ENCODE measurements at regions not wholly inside any gene's neighbourhood (a gene's known extent, or its start where the extent isn't known, plus 50 kb on each side); places are given as distances from the start of the nearest gene placed in this dataset.
"Not testable (repeated sequence)": the region's sequence is repeated elsewhere in the genome, so short reads cannot be mapped to it uniquely, and the experiment has no call there.

GRCh38 chr7:52247518-52247917, 787.9 kb upstream of the POM121L12 start:
- no peak for FAIRE-seq

DNA sequence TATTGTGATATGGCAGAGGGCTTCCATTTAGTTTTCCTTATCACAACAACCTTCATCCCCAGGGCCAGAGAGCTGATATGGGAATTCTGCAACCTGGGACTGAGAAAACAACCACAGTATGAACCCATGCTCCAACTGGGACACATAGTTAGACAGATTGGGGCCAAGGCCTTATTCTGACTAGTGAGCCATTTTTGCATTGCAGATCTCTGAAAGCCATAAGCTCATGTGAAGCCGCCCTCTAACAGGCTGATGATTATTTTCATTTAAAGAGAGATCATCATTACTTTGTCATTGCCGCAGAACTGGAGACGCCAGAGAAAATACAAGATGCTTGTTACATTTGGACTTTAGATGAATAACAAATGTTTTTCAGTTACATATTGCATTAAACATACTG, 791.7 kb upstream of the POM121L12 start:
- no peak for FAIRE-seq

DNA sequence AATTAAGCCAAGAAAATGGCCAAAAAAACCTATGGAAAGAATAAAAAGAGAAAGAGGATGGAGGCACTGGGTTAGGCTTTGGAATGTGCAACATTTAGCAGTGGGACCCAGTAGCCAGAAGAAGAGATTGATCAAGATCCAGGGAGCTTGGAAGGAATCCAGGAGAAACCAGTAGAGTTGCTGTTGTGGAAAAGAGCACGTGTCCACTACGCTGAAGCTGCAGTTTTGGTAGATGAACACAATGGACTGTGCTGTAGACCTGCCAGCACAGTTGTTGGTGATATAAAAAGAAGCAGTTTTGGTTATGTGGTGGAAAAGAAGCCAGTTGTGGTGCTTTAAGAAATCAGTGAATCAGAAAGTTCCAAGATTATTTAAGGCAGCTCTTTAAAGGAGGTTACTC, 802.2 kb upstream of the POM121L12 start:
- no peak for FAIRE-seq

- no peak for FAIRE-seq
Observed at GRCh38 chr7:52211930-52212329, 823.5 kb upstream of the POM121L12 start.

GRCh38 chr7:52209614-52210013, 825.8 kb upstream of the POM121L12 start:
- FAIRE-seq = no peak

DNA sequence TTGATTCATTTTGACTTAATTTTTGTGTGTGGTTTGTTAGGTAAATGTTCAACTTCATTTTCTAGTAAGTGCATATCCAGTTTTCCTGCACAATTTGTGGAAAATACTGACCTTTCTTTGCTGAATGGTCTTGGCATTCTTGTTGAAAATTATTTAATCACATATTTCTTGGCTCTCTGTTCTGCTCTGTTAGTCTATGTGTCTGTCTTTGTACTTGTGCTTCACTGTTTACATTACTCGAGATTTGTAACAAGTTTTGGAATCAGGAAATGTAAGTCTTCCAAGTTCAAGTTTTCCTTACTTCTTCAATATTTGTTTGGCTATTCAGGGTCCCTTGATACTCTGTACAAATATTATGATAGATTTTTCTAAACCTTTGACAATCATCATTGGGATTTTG, 838.2 kb upstream of the POM121L12 start:
- no peak for FAIRE-seq

- FAIRE-seq = no peak
Observed at GRCh38 chr7:52195664-52196063, 839.8 kb upstream of the POM121L12 start.

DNA sequence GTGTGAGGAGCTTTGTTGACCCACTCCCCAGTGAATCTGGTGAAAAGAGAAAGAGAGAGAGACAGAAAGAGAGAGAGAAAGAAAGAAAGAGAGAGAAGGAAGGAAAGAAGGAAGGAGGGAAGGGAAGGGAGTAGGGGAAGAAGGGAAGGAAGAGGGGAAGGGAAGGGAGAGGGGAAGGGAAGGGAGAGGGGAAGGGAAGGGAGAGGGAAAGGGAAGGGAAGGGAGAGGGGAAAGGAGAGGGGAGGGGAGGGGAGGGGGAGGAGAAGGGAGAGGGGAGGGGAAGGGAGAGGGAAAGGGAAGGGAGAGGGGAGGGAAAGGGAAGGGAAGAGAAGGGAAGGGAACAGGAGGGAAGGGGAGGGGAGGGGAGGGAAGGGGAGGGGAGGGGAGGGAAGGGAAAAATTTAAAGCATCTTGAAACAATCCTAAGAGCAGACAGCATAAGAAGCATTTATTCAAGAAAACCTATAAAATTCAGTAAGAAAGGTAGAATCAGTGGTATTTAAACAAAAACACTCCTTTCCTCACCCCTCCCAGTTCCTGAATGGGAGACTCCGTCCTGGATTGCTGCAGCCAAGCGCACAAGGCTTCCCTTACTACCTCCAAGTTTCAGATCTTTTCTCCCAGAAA, 846.2 kb upstream of the POM121L12 start:
- no peak for FAIRE-seq

GRCh38 chr7:52184006-52184703, 851.3 kb upstream of the POM121L12 start:
- FAIRE-seq = no peak

DNA sequence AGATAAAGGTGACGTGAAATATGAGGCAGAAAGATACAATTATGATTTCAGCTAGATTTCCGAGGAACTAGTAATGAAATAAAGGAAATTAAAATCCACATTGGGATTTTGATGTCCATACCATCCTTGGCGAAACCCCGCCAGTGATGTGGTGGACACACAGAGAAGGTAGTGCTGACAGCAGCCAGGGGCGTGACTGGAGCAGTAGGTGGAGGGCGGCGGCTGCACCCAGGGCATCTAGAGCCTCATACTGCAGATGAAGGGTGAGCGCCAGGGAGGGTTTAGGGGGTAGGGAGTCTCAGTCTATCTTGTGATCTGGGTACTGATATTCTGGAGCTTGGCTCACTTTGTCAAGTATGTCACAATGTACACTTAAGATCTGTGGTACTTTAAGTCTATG, 855.5 kb upstream of the POM121L12 start:
- FAIRE-seq = no peak

DNA sequence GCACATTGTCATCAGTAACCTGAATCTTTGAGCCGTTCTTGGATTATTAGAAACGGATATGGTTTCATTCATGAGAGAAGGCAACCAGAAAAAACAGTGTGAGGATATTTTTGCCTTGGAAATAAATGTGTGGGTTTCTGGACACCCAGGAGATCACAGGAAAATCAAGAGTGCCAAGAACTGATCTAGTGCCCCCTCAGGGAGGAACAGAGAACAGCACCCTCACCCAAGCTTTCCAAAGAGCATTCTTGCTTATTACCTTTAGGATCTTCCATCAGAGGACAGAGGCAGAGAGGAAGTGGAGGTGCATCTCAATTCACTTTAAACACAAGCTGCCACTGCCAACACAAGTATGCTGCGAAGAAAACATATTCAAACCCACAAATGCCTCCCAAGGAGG, 851.5 kb upstream of the COBL start:
- no peak for FAIRE-seq

GRCh38 chr7:52163311-52163710, 846.7 kb upstream of the COBL start:
- FAIRE-seq = no peak

DNA sequence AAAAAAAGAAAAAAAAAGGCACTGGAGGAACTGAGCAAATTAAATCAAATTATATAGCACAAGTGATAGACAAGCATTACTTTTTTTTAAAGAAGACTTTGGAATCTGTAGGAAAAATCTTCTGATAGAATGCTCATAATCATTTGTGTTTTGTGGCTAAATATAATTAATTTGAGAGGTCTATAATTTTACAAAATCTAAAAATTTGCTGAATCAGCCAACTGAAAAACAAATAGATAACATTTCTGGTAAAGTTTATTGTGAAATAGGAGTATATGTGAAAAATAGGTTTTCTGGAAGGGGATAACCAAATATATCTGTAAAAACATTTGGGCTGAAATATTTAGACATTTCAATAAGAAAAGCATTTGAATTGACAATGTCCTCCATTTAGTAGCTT, 844.9 kb upstream of the COBL start:
- FAIRE-seq = no peak

DNA sequence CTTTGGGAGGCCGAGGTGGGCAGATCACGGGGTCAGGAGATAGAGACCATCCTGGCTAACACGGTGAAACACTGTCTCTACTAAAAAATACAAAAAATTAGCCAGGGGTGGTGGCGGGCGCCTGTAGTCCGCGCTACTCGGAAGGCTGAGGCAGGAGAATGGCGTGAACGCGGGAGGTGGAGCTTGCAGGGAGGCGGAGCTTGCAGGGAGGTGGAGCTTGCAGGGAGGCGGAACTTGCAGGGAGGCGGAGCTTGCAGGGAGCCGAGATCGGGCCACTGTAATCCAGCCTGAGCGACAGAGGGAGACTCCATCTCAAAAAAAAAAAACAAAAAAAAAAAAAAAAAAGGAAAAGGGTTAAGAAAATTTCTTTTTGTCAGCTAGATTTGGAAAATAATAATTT, 842.8 kb upstream of the COBL start:
- FAIRE-seq = not testable (repeated sequence)

DNA sequence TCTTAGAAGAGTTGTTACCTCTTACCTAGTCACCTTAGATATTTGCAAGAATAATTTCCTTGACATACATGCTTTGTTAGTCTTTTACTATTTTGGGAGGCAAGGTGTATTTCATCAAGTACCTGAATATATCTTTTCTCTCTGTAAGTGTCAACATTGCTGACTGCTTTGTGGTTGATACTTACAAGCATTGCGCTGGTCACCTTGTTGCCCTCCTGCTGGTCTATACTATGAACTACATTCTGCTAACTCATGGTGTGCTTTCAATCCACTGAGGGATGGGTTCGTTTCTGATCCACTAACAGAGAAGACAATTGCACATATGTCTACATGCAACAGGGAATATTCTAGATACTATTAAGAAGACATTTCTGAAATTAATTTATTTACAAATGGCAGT, 837.8 kb upstream of the COBL start:
- FAIRE-seq = no peak

DNA sequence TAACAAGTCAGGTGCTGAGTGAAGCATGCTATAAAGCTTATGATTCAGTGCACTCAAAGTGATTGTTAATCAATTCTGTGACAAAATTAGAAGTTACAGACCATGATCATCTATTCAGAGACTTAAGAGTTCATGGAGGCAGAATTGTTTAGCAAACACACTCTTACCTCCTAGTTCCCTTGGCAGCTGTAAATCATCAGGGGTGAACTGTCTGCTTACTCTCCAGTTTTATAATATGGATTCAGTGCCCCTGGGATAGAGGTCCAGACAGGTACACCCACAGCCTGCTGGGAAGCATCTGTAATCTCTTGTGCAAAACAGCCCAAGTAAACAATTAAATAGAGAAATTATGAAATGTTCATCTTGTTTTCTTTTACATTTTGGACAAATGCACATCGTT, 835.0 kb upstream of the COBL start:
- FAIRE-seq = no peak

DNA sequence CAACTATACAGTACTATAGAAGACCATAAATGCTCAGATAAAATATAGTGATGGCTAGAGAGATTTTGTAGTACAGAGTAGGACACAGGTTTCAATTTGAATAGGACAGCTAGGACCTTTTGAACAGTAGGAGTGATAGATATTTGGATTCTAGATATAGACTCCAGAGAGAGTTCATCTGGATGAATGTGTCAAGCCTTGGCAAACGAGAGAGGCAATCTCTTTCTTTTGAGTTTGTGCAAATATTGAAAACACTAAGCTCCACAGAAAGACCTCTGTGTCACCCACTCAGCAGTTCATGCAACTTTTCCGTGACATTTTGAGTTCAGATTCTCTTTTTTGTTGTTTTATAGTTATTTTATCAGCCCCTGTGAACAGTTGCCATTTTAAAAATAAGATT, 834.3 kb upstream of the COBL start:
- no peak for FAIRE-seq

DNA sequence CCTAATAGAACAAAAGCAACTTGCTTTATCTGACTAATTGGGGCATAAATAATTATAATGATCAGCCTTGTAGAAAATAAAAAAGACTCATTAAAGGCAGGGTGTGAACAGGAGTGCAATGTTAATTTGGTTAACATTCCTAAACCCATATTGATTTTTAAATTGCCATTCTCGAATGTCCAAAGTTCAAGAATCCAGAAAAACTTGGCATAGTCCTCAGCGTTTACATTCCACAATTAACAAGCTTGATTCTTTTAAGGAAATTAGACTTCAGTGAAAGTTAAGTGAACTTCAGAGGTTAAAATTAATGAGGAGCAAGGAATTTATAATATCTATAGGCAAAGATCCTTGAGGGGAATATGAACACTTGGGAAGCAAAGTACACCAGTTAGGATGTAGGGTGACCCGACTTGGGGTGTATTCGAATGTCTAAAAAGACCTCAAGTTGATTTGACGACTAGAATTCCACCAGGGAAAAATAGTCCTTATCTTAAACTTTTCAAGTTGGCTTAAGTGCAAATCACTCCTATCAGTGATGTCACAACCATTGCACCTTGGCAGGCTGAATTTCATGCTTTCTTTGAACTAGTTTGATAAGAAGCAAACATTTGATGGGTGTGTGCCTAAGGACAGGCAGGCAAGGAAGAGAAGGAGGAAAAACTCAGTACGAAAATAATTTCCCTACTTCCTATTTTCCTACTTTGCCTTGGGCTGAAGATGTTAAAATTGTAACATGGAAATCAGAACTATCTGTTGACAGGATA, 830.4 kb upstream of the COBL start:
- no peak for FAIRE-seq

DNA sequence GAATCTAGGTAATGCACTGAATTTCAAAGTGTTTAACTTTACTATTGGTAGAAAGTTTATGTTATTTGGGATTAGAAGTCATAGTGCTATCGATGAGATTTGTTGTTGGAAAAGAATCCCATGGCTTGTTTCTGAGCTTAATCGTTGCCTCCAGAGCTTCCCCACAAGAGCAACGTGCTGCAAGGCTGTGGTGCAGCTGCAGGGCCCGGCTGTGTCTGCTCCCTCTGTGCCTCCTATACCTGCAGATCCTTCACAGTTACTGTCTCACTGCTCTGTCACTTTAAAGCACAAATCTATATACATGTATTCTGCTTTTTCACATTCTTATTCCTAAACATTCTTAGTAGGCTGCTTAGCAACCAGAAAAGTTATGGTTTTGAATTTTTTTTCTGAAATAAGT, 826.6 kb upstream of the COBL start:
- no peak for FAIRE-seq

- FAIRE-seq = no peak
Observed at GRCh38 chr7:52140851-52141250, 824.2 kb upstream of the COBL start.

DNA sequence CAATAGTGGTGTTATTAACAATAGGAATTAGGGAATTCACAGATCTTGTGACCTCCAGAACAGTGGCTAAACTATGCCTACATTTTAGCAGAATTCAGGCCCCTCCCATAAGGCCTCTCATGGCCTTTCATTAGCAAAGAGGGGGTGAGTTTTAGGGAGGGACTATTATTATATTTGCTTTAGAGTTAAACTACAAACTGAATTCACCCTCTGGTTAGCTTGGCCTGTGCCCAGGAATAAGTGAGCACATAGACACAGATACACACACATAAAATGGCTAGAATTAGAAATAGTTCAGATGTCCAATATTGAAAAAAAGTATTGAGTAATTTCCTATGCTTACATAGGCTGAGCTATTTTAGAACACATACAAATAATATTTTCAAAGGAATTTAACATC, 818.8 kb upstream of the COBL start:
- no peak for FAIRE-seq

DNA sequence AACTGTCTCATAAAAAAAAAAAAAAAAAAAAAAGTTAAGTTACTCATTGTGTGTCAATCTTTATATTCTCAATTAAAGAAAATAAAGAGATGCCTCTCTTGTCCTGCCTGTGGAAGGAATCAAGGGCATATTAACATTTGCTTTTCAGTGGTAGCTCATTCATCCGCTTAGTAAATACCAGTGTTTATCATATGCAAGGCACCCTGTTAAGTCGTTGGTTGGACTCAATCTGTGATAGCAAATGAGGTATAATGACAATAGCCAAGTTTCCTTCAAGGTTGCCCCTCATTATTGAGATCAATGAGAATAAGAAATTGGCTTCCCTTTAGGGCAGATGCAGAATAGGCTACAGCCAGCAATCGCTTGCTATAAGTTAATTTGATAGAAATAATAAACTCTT, 812.7 kb upstream of the COBL start:
- no peak for FAIRE-seq

- no peak for FAIRE-seq
Observed at GRCh38 chr7:52120912-52121311, 804.3 kb upstream of the COBL start.

DNA sequence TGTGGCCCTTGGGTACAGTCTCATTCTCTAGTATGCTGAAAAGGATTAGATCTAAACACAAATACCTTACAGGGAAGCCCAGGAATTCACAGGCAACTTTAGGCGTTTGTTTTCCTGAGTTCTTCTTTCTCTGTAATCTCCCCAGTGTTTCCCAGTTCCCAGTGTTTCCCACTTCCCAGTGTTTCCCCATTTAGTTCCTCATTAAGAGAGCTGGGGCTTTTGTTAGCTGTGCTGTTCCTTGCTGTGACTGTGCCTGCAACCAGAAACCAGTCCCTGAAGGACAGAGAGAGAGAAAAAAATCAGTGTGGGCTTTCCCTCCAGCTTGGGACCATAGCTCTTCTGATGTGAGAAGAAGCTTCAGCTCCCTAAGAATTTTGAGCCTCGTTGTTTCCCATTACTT, 802.9 kb upstream of the COBL start:
- no peak for FAIRE-seq

Measured in TTC549 (cell line).